ENCODE measurements at regions not wholly inside any gene's neighbourhood (a gene's known extent, or its start where the extent isn't known, plus 50 kb on each side); places are given as distances from the start of the nearest gene placed in this dataset.
"Not testable (repeated sequence)": the region's sequence is repeated elsewhere in the genome, so short reads cannot be mapped to it uniquely, and the experiment has no call there.

GRCh38 chr3:22013641-22014040 lies 262.6 kb upstream of the ZNF385D start:
- ChIA-PET CTCF (interaction anchor here (1.8 kb wide), 1 partner anchor 8 kb away, joined by 4 read pairs; no protein-coding TSS in a partner anchor), POLR2A (no interaction called here)
- WGBS (ENCODE audit: low lambda C conversion rate): 55% methylated on average over 1 of the region's 1 CpG
- H3F3A ChIP-seq (replicated peaks; ENCODE audit: insufficient read depth): no peaks in the 10 kb centered on the region
- no peaks in the 10 kb centered on the region for H3K79me2 ChIP-seq (ENCODE audit: insufficient read depth)
- H3K4me3 ChIP-seq (ENCODE audit: low read depth in 2 of 2, low read length in 1 of 2): no peak overlapping the region
- TF ChIP-seq IRF3 (IDR thresholded peaks at IDR 0.05; ENCODE audit: low read depth, low read length): no peak
- TF ChIP-seq MEF2A (IDR thresholded peaks at IDR 0.05; ENCODE audit: borderline replicate concordance, low read depth): no peak
- TF ChIP-seq USF2 (IDR thresholded peaks at IDR 0.05; ENCODE audit: borderline replicate concordance, low read depth, low read length): no peak
- no peak for TF ChIP-seq GABPA (IDR thresholded peaks at IDR 0.05; ENCODE audit: low read depth)
- TF ChIP-seq CTCF (IDR thresholded peaks at IDR 0.05): no peak
- no peak for TF ChIP-seq POLR2AphosphoS5 (IDR thresholded peaks at IDR 0.05; ENCODE audit: low read depth, low read length)
- no peak for TF ChIP-seq TCF12 (IDR thresholded peaks at IDR 0.05)
- no peak for TF ChIP-seq PBX3 (IDR thresholded peaks at IDR 0.05)
- no peak overlapping the region for H3K4me2 ChIP-seq
- no peaks in the 10 kb centered on the region for H3K9me2 ChIP-seq
- no peaks in the 10 kb centered on the region for H3K36me3 ChIP-seq (replicated peaks in 1 of 2; ENCODE audit: control insufficient read depth in 1 of 2, insufficient read depth in 2 of 2, low read length in 1 of 2)
- H4K20me1 ChIP-seq (ENCODE audit: insufficient read depth): no peaks in the 10 kb centered on the region
- H3K27me3 ChIP-seq (ENCODE audit: insufficient read depth): no peaks in the 10 kb centered on the region
- no peak overlapping the region for H3K9ac ChIP-seq
- H2AFZ ChIP-seq (ENCODE audit: low read depth): no peak overlapping the region
- no peaks in the 10 kb centered on the region; a peak in 1 of 4 replicates for H3K4me1 ChIP-seq (ENCODE audit: control insufficient read depth in 1 of 2, insufficient read depth in 2 of 2, low read depth in 1 of 2, low read length in 1 of 2)
- no peak overlapping the region for H3K27ac ChIP-seq (ENCODE audit: low read depth in 2 of 2, low read length in 1 of 2)
- no peak for DNase-seq
- H3K9me3 ChIP-seq: no peaks in the 10 kb centered on the region

GRCh38 chr3:22016197-22016596 lies 265.2 kb upstream of the ZNF385D start:
- no peaks in the 10 kb centered on the region for H3K9me3 ChIP-seq
- H3K4me1 ChIP-seq (ENCODE audit: control insufficient read depth in 1 of 2, insufficient read depth in 2 of 2, low read depth in 1 of 2, low read length in 1 of 2): no peaks in the 10 kb centered on the region; a peak in 1 of 4 replicates
- no peak for TF ChIP-seq EZH2phosphoT487 (IDR thresholded peaks at IDR 0.05; ENCODE audit: borderline replicate concordance, low read depth)
- no peak for TF ChIP-seq GATA2 (CRISPR knock-in tag; IDR thresholded peaks at IDR 0.05)
- TF ChIP-seq FOSL2 (IDR thresholded peaks at IDR 0.05; ENCODE audit: borderline replicate concordance, low read depth): no peak
- no peak overlapping the region for H2AFZ ChIP-seq (ENCODE audit: low read depth)
- no peak overlapping the region for H3K4me3 ChIP-seq (ENCODE audit: low read depth in 2 of 2, low read length in 1 of 2)
- H3K79me2 ChIP-seq (ENCODE audit: insufficient read depth): no peaks in the 10 kb centered on the region
- H3K9me2 ChIP-seq: no peaks in the 10 kb centered on the region
- H3K9ac ChIP-seq: no peak overlapping the region
- H3F3A ChIP-seq (replicated peaks; ENCODE audit: insufficient read depth): no peaks in the 10 kb centered on the region
- DNase-seq: no peak
- H3K4me2 ChIP-seq: no peak overlapping the region
- POLR2A ChIA-PET: no interaction called here
- H4K20me1 ChIP-seq (ENCODE audit: insufficient read depth): no peaks in the 10 kb centered on the region
- no peak overlapping the region for H3K27ac ChIP-seq (ENCODE audit: low read depth in 2 of 2, low read length in 1 of 2)
- WGBS (ENCODE audit: low lambda C conversion rate): 58% methylated on average over 4 of the region's 4 CpGs
- CTCF ChIA-PET: interaction anchor here (1.1 kb wide), 1 partner anchor 1222 kb away, joined by 3 read pairs; no protein-coding TSS in a partner anchor
- H3K36me3 ChIP-seq (replicated peaks in 1 of 2; ENCODE audit: control insufficient read depth in 1 of 2, insufficient read depth in 2 of 2, low read length in 1 of 2): no peaks in the 10 kb centered on the region
- no peaks in the 10 kb centered on the region for H3K27me3 ChIP-seq (ENCODE audit: insufficient read depth)

- H3K36me3 ChIP-seq (replicated peaks in 1 of 2; ENCODE audit: control insufficient read depth in 1 of 2, insufficient read depth in 2 of 2, low read length in 1 of 2); H3K4me3 ChIP-seq (ENCODE audit: low read depth in 2 of 2, low read length in 1 of 2); H3K9me3 ChIP-seq; H2AFZ ChIP-seq (ENCODE audit: low read depth); H3K79me2 ChIP-seq (ENCODE audit: insufficient read depth); H3K9me2 ChIP-seq; H3K27me3 ChIP-seq (ENCODE audit: insufficient read depth); H3K4me2 ChIP-seq; H3K27ac ChIP-seq (ENCODE audit: low read depth in 2 of 2, low read length in 1 of 2); DNase-seq; H3F3A ChIP-seq (replicated peaks; ENCODE audit: insufficient read depth); H3K4me1 ChIP-seq (ENCODE audit: control insufficient read depth in 1 of 2, insufficient read depth in 2 of 2, low read depth in 1 of 2, low read length in 1 of 2); H4K20me1 ChIP-seq (ENCODE audit: insufficient read depth); POLR2A ChIA-PET; H3K9ac ChIP-seq: not testable (repeated sequence)
- 56% methylated on average over 5 of the region's 5 CpGs for WGBS (ENCODE audit: low lambda C conversion rate)
- CTCF ChIA-PET: interaction anchor here (0.6 kb wide), 1 partner anchor 98 kb away, joined by 3 read pairs; no protein-coding TSS in a partner anchor
These were observed 273.6 kb upstream of the ZNF385D start for GRCh38 chr3:22024638-22025037.

Data from SK-N-SH (cell line).